Stomach smooth muscle (tissue), 2 donors: ENCODE measurements at regions not wholly inside any gene's neighbourhood (a gene's known extent, or its start where the extent isn't known, plus 50 kb on each side); places are given as distances from the start of the nearest gene placed in this dataset.

Source experiments
- H3K27ac ChIP-seq: one replicate; pipeline ENCODE4 v1.7.0; 2013; ENCODE audit warnings: mild to moderate bottlenecking, low read length, inconsistent platforms
- H3K27me3 ChIP-seq, 2 donors: one replicate each; pipeline ENCODE4 v1.7.0; 2013; ENCODE audit warnings: low read length in 2 of 2; ENCODE audit not compliant: insufficient read depth in 2 of 2, control insufficient read depth in 1 of 2
- H3K36me3 ChIP-seq, 2 donors: one replicate each; pipeline ENCODE4 v1.7.0; 2013; ENCODE audit warnings: low read length in 2 of 2; ENCODE audit not compliant: control insufficient read depth in 2 of 2, insufficient read depth in 2 of 2
- H3K4me1 ChIP-seq: one replicate; pipeline ENCODE4 v1.7.0; 2013; ENCODE audit warnings: low read length; ENCODE audit not compliant: control insufficient read depth, insufficient read depth
- H3K4me3 ChIP-seq, 2 donors: one replicate each; pipeline ENCODE4 v1.7.0; 2013; ENCODE audit warnings: low read length in 2 of 2
- H3K9ac ChIP-seq, 2 donors: one replicate each; pipeline ENCODE4 v1.7.0; 2013; ENCODE audit warnings: low read length in 2 of 2, mild to moderate bottlenecking in 1 of 2
- H3K9me3 ChIP-seq, 2 donors: one replicate each; pipeline ENCODE4 v1.7.0; 2013; ENCODE audit warnings: low read length in 2 of 2; ENCODE audit not compliant: control insufficient read depth in 2 of 2
- donor health status: healthy.
- donor health status: Pancreatic carcinoma.

GRCh38 chr2:18154259-18154658, 275.8 kb downstream of the KCNS3 start:
- Histone ChIP-seq H3K4me3 (no peak overlapping the region), H3K36me3 (no peaks in the 10 kb centered on the region), H3K27ac (no peak overlapping the region), H3K9ac (no peak overlapping the region), H3K9me3 (no peaks in the 10 kb centered on the region), H3K27me3 (no peaks in the 10 kb centered on the region), H3K4me1 (no peaks in the 10 kb centered on the region)

DNA sequence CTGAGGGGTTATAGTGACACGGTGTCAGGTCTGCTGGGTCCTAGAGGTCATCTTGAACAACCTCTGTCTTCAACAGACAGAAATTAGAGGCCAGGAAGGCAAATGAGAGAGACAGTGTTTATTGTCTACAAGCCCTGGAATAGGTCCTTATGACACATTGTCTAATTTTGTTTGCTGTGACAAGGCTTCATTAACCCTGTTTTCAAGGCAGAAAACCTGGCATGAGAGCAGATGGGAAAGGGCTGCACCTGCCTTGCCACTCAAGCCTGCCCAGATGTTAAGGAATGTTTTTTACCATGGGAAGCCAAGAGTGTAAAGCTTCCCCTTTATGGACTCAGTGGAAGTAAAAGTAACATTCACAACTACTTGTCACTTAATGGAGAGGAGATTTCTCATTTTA, 275.3 kb downstream of the KCNS3 start:
- Histone ChIP-seq H3K4me3 (no peak overlapping the region), H3K27ac (no peak overlapping the region), H3K9me3 (no peaks in the 10 kb centered on the region), H3K9ac (no peak overlapping the region), H3K27me3 (no peaks in the 10 kb centered on the region), H3K4me1 (no peaks in the 10 kb centered on the region), H3K36me3 (no peaks in the 10 kb centered on the region)

DNA sequence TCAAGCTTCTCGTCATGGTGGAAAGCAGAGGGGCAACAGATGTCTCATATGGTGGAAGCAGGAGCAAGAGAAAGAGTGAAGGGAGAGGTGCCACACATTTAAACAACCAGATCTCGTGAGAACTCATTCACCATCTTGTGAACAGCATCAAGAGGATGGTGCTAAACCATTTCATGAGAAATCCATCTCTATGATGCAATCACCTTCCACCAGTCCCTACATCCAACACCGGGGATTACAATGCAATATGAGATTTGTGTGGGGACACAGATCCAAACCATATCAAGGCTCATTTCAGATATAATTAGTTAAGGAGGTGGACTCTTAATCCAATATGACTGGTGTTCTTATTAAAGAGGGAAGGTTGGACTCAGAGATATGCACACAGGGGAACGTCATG, 272.8 kb downstream of the KCNS3 start:
- H3K27ac ChIP-seq = no peak overlapping the region
- H3K36me3 ChIP-seq = no peaks in the 10 kb centered on the region
- no peaks in the 10 kb centered on the region for H3K27me3 ChIP-seq
- no peaks in the 10 kb centered on the region for H3K9me3 ChIP-seq
- H3K4me1 ChIP-seq = no peaks in the 10 kb centered on the region
- no peak overlapping the region for H3K9ac ChIP-seq
- H3K4me3 ChIP-seq = no peak overlapping the region

GRCh38 chr2:18149660-18150246, 271.3 kb downstream of the KCNS3 start:
- H3K36me3 ChIP-seq = no peaks in the 10 kb centered on the region
- no peak overlapping the region for H3K9ac ChIP-seq

DNA sequence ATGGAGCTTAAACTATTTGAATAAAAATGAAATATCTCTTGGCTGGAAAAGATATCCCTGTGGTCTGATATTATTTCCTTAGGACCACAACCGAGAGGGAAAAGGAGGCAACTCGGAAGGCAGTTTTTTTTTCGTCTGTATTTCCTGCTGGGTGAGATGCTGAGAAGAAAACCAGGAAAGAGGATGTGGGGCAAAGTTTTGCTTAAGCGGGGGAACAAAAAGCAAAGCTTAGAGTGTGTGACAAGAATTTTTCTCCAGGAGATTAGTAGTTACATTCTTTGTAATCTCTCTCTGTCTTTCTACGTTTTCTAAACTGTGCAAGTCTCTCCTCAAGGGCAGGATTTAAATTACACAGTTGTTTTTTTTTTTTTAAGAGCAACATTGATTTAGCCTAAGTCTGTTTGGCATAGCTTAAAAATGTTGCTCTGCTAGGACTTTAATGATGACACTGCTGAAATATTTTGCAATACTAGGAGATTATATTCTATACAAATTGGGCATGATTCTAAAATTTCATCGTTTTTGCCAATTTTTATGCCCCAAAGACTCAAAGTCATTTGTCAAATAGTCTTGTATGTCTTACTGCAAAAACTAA, 258.5 kb downstream of the KCNS3 start:
- H3K36me3 ChIP-seq = no peaks in the 10 kb centered on the region
- no peaks in the 10 kb centered on the region for H3K4me1 ChIP-seq
- no peaks in the 10 kb centered on the region for H3K9me3 ChIP-seq
- H3K4me3 ChIP-seq = no peak overlapping the region
- no peak overlapping the region for H3K9ac ChIP-seq
- no peaks in the 10 kb centered on the region for H3K27me3 ChIP-seq
- no peak overlapping the region for H3K27ac ChIP-seq

More at GRCh38 chr2:18149660-18150246, 271.3 kb downstream of the KCNS3 start:
- Histone ChIP-seq H3K4me1 (no peaks in the 10 kb centered on the region), H3K9me3 (no peaks in the 10 kb centered on the region), H3K4me3 (no peak overlapping the region), H3K27ac (no peak overlapping the region), H3K27me3 (no peaks in the 10 kb centered on the region)

DNA sequence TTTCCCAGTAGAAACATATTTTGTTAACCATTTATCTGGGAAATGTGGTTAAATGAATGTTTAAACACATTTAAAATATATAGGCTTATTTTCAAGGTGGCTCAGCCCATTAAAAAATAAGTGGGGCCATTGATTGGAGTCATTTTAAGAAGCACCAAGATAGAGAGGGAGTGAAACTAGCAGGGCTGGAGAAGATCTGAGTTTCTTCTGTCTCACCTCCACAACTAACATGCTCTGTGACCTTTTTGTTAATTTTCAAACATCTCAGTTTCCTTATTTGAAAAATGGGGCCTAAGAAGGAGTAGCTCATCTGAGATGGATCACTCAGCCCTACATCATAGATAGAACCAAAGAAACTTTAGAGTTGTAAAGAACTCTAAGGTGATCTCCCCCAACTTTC, 254.8 kb downstream of the KCNS3 start:
- no peaks in the 10 kb centered on the region for H3K9me3 ChIP-seq
- no peaks in the 10 kb centered on the region for H3K36me3 ChIP-seq
- no peak overlapping the region for H3K27ac ChIP-seq
- no peaks in the 10 kb centered on the region for H3K4me1 ChIP-seq
- no peaks in the 10 kb centered on the region for H3K27me3 ChIP-seq
- no peak overlapping the region for H3K4me3 ChIP-seq
- H3K9ac ChIP-seq = no peak overlapping the region

DNA sequence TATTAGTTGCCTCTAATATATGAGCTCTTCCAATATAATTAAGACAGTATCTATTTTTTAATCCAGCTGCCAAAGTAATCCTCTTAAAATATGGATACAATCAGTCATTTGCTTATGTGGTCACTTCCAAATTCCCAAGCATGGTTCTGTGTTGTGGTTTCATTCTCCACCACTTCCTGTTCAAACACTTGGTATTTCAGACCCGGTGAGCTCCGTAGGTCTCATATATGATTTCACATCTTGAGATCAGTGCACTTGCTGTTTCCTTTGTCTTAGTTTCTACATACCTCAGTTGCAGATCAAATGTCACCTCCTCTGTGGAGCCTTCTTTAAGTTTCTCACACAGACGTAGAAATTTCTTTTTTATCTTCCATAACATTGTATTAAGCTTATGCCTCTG, 254.2 kb downstream of the KCNS3 start:
- no peaks in the 10 kb centered on the region for H3K9me3 ChIP-seq
- H3K4me3 ChIP-seq = no peak overlapping the region
- no peaks in the 10 kb centered on the region for H3K36me3 ChIP-seq
- H3K27ac ChIP-seq = no peak overlapping the region
- H3K27me3 ChIP-seq = no peaks in the 10 kb centered on the region
- H3K4me1 ChIP-seq = no peaks in the 10 kb centered on the region
- no peak overlapping the region for H3K9ac ChIP-seq

GRCh38 chr2:18131761-18132160, 253.3 kb downstream of the KCNS3 start:
- H3K9ac ChIP-seq = no peak overlapping the region
- H3K27me3 ChIP-seq = no peaks in the 10 kb centered on the region
- H3K27ac ChIP-seq = no peak overlapping the region
- no peaks in the 10 kb centered on the region for H3K36me3 ChIP-seq
- H3K4me1 ChIP-seq = no peaks in the 10 kb centered on the region
- H3K9me3 ChIP-seq = no peaks in the 10 kb centered on the region
- no peak overlapping the region for H3K4me3 ChIP-seq

DNA sequence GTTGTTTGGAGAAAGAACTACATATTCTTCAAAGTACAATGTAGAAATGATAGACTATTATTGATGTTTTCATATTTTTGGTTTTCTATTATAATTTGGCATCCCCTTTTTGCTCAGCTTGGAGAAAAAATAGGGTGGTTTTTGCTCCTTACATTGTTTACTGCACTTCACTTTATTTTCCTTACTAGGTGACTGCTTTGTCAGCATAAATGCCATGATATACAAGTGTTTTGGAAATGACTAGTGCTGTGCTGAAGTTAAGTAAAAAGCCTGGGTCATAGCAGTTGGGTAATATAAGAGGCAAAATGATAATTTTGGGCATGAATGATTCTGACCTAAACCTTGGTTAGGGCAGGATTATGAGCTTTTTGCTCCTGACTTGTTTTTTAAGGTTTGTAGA, 250.9 kb downstream of the KCNS3 start:
- Histone ChIP-seq H3K9ac (no peak overlapping the region), H3K27ac (no peak overlapping the region), H3K27me3 (no peaks in the 10 kb centered on the region), H3K4me1 (no peaks in the 10 kb centered on the region), H3K9me3 (no peaks in the 10 kb centered on the region), H3K4me3 (no peak overlapping the region), H3K36me3 (no peaks in the 10 kb centered on the region)

- Histone ChIP-seq H3K27ac (no peak overlapping the region), H3K9ac (no peak overlapping the region), H3K9me3 (no peaks in the 10 kb centered on the region), H3K4me3 (no peak overlapping the region), H3K36me3 (no peaks in the 10 kb centered on the region), H3K4me1 (peaks cover under 1% of the 10 kb centered on the region), H3K27me3 (no peaks in the 10 kb centered on the region)
These were observed 246.8 kb downstream of the KCNS3 start for GRCh38 chr2:18125303-18125702.

- Histone ChIP-seq H3K27ac (no peak overlapping the region), H3K36me3 (no peaks in the 10 kb centered on the region), H3K4me1 (peaks cover 11% of the 10 kb centered on the region), H3K9me3 (no peaks in the 10 kb centered on the region), H3K27me3 (peaks cover 0 to 2% of the 10 kb centered on the region in 2 donors), H3K4me3 (no peak overlapping the region), H3K9ac (no peak overlapping the region)
These were observed 245.8 kb downstream of the KCNS3 start for GRCh38 chr2:18124116-18124835.
